GM18951 (cell line): ENCODE measurements at regions not wholly inside any gene's neighbourhood (a gene's known extent, or its start where the extent isn't known, plus 50 kb on each side); places are given as distances from the start of the nearest gene placed in this dataset.
"Not testable (repeated sequence)": the region's sequence is repeated elsewhere in the genome, so short reads cannot be mapped to it uniquely, and the experiment has no call there.

Source experiments
- POLR2A ChIP-seq: IDR thresholded peaks from 4 replicates; pipeline ENCODE4 v1.6.1; 2011; ENCODE audit warnings: mild to moderate bottlenecking; ENCODE audit not compliant: insufficient read length, insufficient read depth; ENCODE audit errors: extremely low read depth
- in situ Hi-C: fragments of 300-500 bp; cut with MboI; formaldehyde crosslinking; loops from one replicate; pipeline ENCODE4 v1.12.0; 2022; ENCODE audit warnings: low sequenced_read_pairs, mixed read lengths, inconsistent platforms; ENCODE audit not compliant: unreplicated experiment

- in situ Hi-C loops, result no loop called here
- TF ChIP-seq POLR2A, result no peak
Measured at GRCh38 chr5:108606185-108606584, 141.5 kb upstream of the FER start.

GRCh38 chr5:108602830-108603229 lies 144.9 kb upstream of the FER start:
- in situ Hi-C loops, result no loop called here
- no peak for TF ChIP-seq POLR2A

- TF ChIP-seq POLR2A, result no peak
- in situ Hi-C loops, result no loop called here
Measured at GRCh38 chr5:108590799-108591198, 156.9 kb upstream of the FER start.

- in situ Hi-C loops, result no loop called here
- TF ChIP-seq POLR2A, result no peak
Measured at GRCh38 chr5:108588323-108588722, 159.4 kb upstream of the FER start.

GRCh38 chr5:108587821-108588220 lies 159.9 kb upstream of the FER start:
- in situ Hi-C loops, result no loop called here

GRCh38 chr5:108581026-108581425 lies 166.7 kb upstream of the FER start:
- no peak for TF ChIP-seq POLR2A
- in situ Hi-C loops, result no loop called here

More at GRCh38 chr5:108587821-108588220, 159.9 kb upstream of the FER start:
- TF ChIP-seq POLR2A, result no peak

- in situ Hi-C loops, result no loop called here
- TF ChIP-seq POLR2A, result no peak
Measured at GRCh38 chr5:108579236-108579635, 168.5 kb upstream of the FER start.

GRCh38 chr5:108578791-108579190 lies 168.9 kb upstream of the FER start:
- TF ChIP-seq POLR2A, result no peak
- in situ Hi-C loops, result no loop called here

GRCh38 chr5:108567429-108567828 lies 180.3 kb upstream of the FER start:
- no peak for TF ChIP-seq POLR2A
- in situ Hi-C loops, result no loop called here

GRCh38 chr5:108564441-108564840 lies 182.5 kb upstream of the FBXL17 start:
- in situ Hi-C loops, result no loop called here
- no peak for TF ChIP-seq POLR2A

GRCh38 chr5:108562205-108562454 lies 180.2 kb upstream of the FBXL17 start:
- no peak for TF ChIP-seq POLR2A
- in situ Hi-C loops, result no loop called here

GRCh38 chr5:108561416-108562204 lies 179.7 kb upstream of the FBXL17 start:
- in situ Hi-C loops, result no loop called here
- TF ChIP-seq POLR2A, result no peak

- in situ Hi-C loops, result no loop called here
- no peak for TF ChIP-seq POLR2A
Measured at GRCh38 chr5:108560581-108560980, 178.7 kb upstream of the FBXL17 start.

- no peak for TF ChIP-seq POLR2A
Measured at GRCh38 chr5:108560166-108560565, 178.3 kb upstream of the FBXL17 start.

GRCh38 chr5:108558840-108559239 lies 176.9 kb upstream of the FBXL17 start:
- in situ Hi-C loops, result not testable (repeated sequence)

More at GRCh38 chr5:108560166-108560565, 178.3 kb upstream of the FBXL17 start:
- in situ Hi-C loops, result no loop called here

GRCh38 chr5:108558142-108558541 lies 176.2 kb upstream of the FBXL17 start:
- in situ Hi-C loops, result not testable (repeated sequence)
